ENCODE measurements at regions not wholly inside any gene's neighbourhood (a gene's known extent, or its start where the extent isn't known, plus 50 kb on each side); places are given as distances from the start of the nearest gene placed in this dataset.

DNA sequence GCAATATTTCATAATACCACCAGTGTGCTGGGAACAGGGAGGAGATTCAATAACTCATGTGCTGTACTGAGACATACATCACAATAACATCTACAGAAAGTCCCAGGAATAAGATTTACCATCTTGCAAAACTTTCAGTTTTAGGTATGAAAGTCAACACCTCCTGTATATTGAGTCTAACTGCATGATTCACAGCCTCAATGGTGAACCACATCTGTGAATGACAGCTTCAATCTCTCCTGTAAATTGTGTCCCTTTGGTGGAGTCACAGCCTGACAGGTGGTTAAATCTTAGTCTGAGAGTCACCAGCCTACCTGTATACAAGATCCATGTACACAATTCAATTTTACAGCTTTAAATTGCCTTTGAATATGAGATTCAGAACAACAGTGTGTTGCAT, 242.1 kb downstream of the RPS4Y2 start:
- TF ChIP-seq, protein P1, sequence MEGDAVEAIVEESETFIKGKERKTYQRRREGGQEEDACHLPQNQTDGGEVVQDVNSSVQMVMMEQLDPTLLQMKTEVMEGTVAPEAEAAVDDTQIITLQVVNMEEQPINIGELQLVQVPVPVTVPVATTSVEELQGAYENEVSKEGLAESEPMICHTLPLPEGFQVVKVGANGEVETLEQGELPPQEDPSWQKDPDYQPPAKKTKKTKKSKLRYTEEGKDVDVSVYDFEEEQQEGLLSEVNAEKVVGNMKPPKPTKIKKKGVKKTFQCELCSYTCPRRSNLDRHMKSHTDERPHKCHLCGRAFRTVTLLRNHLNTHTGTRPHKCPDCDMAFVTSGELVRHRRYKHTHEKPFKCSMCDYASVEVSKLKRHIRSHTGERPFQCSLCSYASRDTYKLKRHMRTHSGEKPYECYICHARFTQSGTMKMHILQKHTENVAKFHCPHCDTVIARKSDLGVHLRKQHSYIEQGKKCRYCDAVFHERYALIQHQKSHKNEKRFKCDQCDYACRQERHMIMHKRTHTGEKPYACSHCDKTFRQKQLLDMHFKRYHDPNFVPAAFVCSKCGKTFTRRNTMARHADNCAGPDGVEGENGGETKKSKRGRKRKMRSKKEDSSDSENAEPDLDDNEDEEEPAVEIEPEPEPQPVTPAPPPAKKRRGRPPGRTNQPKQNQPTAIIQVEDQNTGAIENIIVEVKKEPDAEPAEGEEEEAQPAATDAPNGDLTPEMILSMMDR (IDR thresholded peaks at IDR 0.05): no peak
- no peak for TF ChIP-seq POLR2A (IDR thresholded peaks at IDR 0.05)

Data from Peyer's patch (tissue), 4 donors.